Activated CD4-positive, alpha-beta memory T cell treated with anti-CD3 and anti-CD28 coated beads for 36 hours (primary cell): ENCODE measurements at regions not wholly inside any gene's neighbourhood (a gene's known extent, or its start where the extent isn't known, plus 50 kb on each side); places are given as distances from the start of the nearest gene placed in this dataset.
"Not testable (repeated sequence)": the region's sequence is repeated elsewhere in the genome, so short reads cannot be mapped to it uniquely, and the experiment has no call there.

Source experiments
- CTCF ChIA-PET: fragments of 350-600 bp; sonication (Branson Sonifier 250); formaldehyde crosslinking; loops from one replicate; lab custom pipeline; 2021; ENCODE audit warnings: antibody characterized with exemption, inconsistent platforms; lab: Charles Lee
- POLR2A ChIA-PET: fragments of 350-600 bp; sonication (Branson Sonifier 250); formaldehyde crosslinking; loops from one replicate; lab custom pipeline; 2021; ENCODE audit warnings: antibody characterized with exemption; lab: Charles Lee
- DNase-seq: peaks from one replicate; pipeline ENCODE4 v3.0.0-alpha.2; 2020
- H3K27ac Mint-ChIP-seq: one replicate; pipeline ENCODE4 v1.8.0; 2021; ENCODE audit warnings: mixed read lengths
- H3K27me3 Mint-ChIP-seq: one replicate; pipeline ENCODE4 v1.8.0; 2021; ENCODE audit warnings: mixed read lengths
- H3K36me3 Mint-ChIP-seq: one replicate; pipeline ENCODE4 v1.8.0; 2021; ENCODE audit warnings: mixed read lengths
- H3K4me1 Mint-ChIP-seq: one replicate; pipeline ENCODE4 v1.8.0; 2021; ENCODE audit warnings: low read depth, mixed read lengths
- H3K4me3 Mint-ChIP-seq: one replicate; pipeline ENCODE4 v1.8.0; 2021; ENCODE audit warnings: mild to moderate bottlenecking, mixed read lengths
- H3K9me3 Mint-ChIP-seq: one replicate; pipeline ENCODE4 v1.8.0; 2021; ENCODE audit warnings: mixed read lengths
- intact Hi-C: fragments of 100-400 bp; cut with micrococcal nuclease; formaldehyde crosslinking; loops from one replicate; pipeline ENCODE4 v1.15.1; 2023

GRCh38 chr6:25138934-25139415, 140.2 kb upstream of the CARMIL1 start:
- Mint-ChIP-seq H3K27ac (peak overlapping the region; percentile 99), H3K9me3 (peaks cover 3% of the 10 kb centered on the region), H3K4me3 (peak overlapping the region; percentile 89), H3K36me3 (peaks cover 38% of the 10 kb centered on the region), H3K27me3 (no peaks in the 10 kb centered on the region), H3K4me1 (peaks cover 36% of the 10 kb centered on the region)
- POLR2A ChIA-PET: interaction anchor here (0.5 to 2.2 kb wide), 15 partner anchors 8 to 882 kb away, joined by 3 to 18 read pairs (median 4); partner anchors contain the start of genes ACOT13 and TDP2
- no peak for DNase-seq
- intact Hi-C loops: loop anchor here (1.0 to 5.0 kb wide), 14 partner anchors 8 to 882 kb away; partner anchors contain the start of genes RIPOR2 and TRIM38
- CTCF ChIA-PET: interaction anchor here (0.8 to 1.5 kb wide), 8 partner anchors 11 to 140 kb away, joined by 3 to 6 read pairs (median 4); no protein-coding TSS in a partner anchor

GRCh38 chr6:25139608-25140007, 139.6 kb upstream of the CARMIL1 start:
- intact Hi-C loops: loop anchor here (2.0 to 5.0 kb wide), 5 partner anchors 97 to 838 kb away; partner anchors contain the start of genes RIPOR2 and TRIM38
- not testable (repeated sequence) for H3K4me3 Mint-ChIP-seq, H3K9me3 Mint-ChIP-seq, H3K27me3 Mint-ChIP-seq, DNase-seq
- POLR2A ChIA-PET: interaction anchor here (1.4 kb wide), 1 partner anchor 473 kb away, joined by 3 read pairs; the partner anchor contains the start of genes ACOT13 and TDP2
- H3K36me3 Mint-ChIP-seq: peaks cover 32% of the 10 kb centered on the region
- H3K27ac Mint-ChIP-seq: peak overlapping the region; percentile 99
- CTCF ChIA-PET: interaction anchor here (1.1 to 1.4 kb wide), 3 partner anchors 38 to 84 kb away, joined by 3 to 5 read pairs (median 4); no protein-coding TSS in a partner anchor
- peaks cover 31% of the 10 kb centered on the region for H3K4me1 Mint-ChIP-seq

GRCh38 chr6:25142506-25142905, 136.7 kb upstream of the CARMIL1 start:
- H3K27ac Mint-ChIP-seq: no peak overlapping the region

GRCh38 chr6:25144919-25145318, 134.3 kb upstream of the CARMIL1 start:
- H3K4me1 Mint-ChIP-seq: peaks cover 20% of the 10 kb centered on the region
- H3K4me3 Mint-ChIP-seq: no peak overlapping the region
- POLR2A ChIA-PET: no interaction called here
- no peak overlapping the region for H3K27ac Mint-ChIP-seq
- intact Hi-C loops: no loop called here
- no peaks in the 10 kb centered on the region for H3K36me3 Mint-ChIP-seq
- H3K9me3 Mint-ChIP-seq: peaks cover 6% of the 10 kb centered on the region
- CTCF ChIA-PET: no interaction called here
- H3K27me3 Mint-ChIP-seq: no peaks in the 10 kb centered on the region
- DNase-seq: no peak

More at GRCh38 chr6:25142506-25142905, 136.7 kb upstream of the CARMIL1 start:
- H3K4me3 Mint-ChIP-seq: no peak overlapping the region
- H3K4me1 Mint-ChIP-seq: peaks cover 28% of the 10 kb centered on the region
- H3K9me3 Mint-ChIP-seq: no peaks in the 10 kb centered on the region
- H3K27me3 Mint-ChIP-seq: no peaks in the 10 kb centered on the region
- no peak for DNase-seq
- CTCF ChIA-PET: no interaction called here
- POLR2A ChIA-PET: interaction anchor here (0.9 kb wide), 1 partner anchor 64 kb away, joined by 3 read pairs; no protein-coding TSS in a partner anchor
- H3K36me3 Mint-ChIP-seq: peaks cover 4% of the 10 kb centered on the region
- intact Hi-C loops: no loop called here

GRCh38 chr6:25147223-25147622, 132.0 kb upstream of the CARMIL1 start:
- H3K27me3 Mint-ChIP-seq: no peaks in the 10 kb centered on the region
- H3K4me3 Mint-ChIP-seq: no peak overlapping the region
- POLR2A ChIA-PET: interaction anchor here (1.3 kb wide), 1 partner anchor 9 kb away, joined by 12 read pairs; no protein-coding TSS in a partner anchor
- peaks cover 19% of the 10 kb centered on the region for H3K4me1 Mint-ChIP-seq
- no peaks in the 10 kb centered on the region for H3K36me3 Mint-ChIP-seq
- CTCF ChIA-PET: interaction anchor here (1.0 to 1.5 kb wide), 2 partner anchors 19 to 26 kb away, joined by 3 to 4 read pairs; no protein-coding TSS in a partner anchor
- no peak overlapping the region for H3K27ac Mint-ChIP-seq
- peaks cover 6% of the 10 kb centered on the region for H3K9me3 Mint-ChIP-seq
- intact Hi-C loops: loop anchor here (1.0 kb wide), 1 partner anchor 9 kb away; no protein-coding TSS in a partner anchor
- DNase-seq: no peak

GRCh38 chr6:25150031-25150430, 129.1 kb upstream of the CARMIL1 start:
- Mint-ChIP-seq H3K4me1 (peaks cover 13% of the 10 kb centered on the region), H3K27me3 (no peaks in the 10 kb centered on the region), H3K27ac (no peak overlapping the region), H3K9me3 (peaks cover 6% of the 10 kb centered on the region), H3K4me3 (no peak overlapping the region), H3K36me3 (no peaks in the 10 kb centered on the region)
- ChIA-PET CTCF (interaction anchor here (0.9 kb wide), 1 partner anchor 11 kb away, joined by 3 read pairs; no protein-coding TSS in a partner anchor), POLR2A (interaction anchor here (0.7 kb wide), 1 partner anchor 12 kb away, joined by 3 read pairs; no protein-coding TSS in a partner anchor)
- no peak for DNase-seq
- intact Hi-C loops: no loop called here

- H3K9me3 Mint-ChIP-seq: peaks cover 6% of the 10 kb centered on the region
- no peak for DNase-seq
- no peak overlapping the region for H3K27ac Mint-ChIP-seq
- H3K36me3 Mint-ChIP-seq: no peaks in the 10 kb centered on the region
- H3K4me3 Mint-ChIP-seq: no peak overlapping the region
- peaks cover 13% of the 10 kb centered on the region for H3K4me1 Mint-ChIP-seq
- no peaks in the 10 kb centered on the region for H3K27me3 Mint-ChIP-seq
- POLR2A ChIA-PET: no interaction called here
- CTCF ChIA-PET: interaction anchor here (0.7 to 0.9 kb wide), 2 partner anchors 12 kb away, joined by 3 to 5 read pairs; no protein-coding TSS in a partner anchor
- intact Hi-C loops: no loop called here
Measured at GRCh38 chr6:25150863-25151262, 128.3 kb upstream of the CARMIL1 start.

GRCh38 chr6:25153079-25153478, 126.1 kb upstream of the CARMIL1 start:
- no peaks in the 10 kb centered on the region for H3K4me1 Mint-ChIP-seq
- no peaks in the 10 kb centered on the region for H3K27me3 Mint-ChIP-seq
- ChIA-PET POLR2A (no interaction called here), CTCF (no interaction called here)
- peaks cover 5% of the 10 kb centered on the region for H3K36me3 Mint-ChIP-seq
- no peak for DNase-seq
- no peak overlapping the region for H3K4me3 Mint-ChIP-seq
- intact Hi-C loops: no loop called here
- no peak overlapping the region for H3K27ac Mint-ChIP-seq
- peaks cover 13% of the 10 kb centered on the region for H3K9me3 Mint-ChIP-seq

GRCh38 chr6:25154034-25154596, 125.1 kb upstream of the CARMIL1 start:
- ChIA-PET CTCF (no interaction called here), POLR2A (no interaction called here)
- H3K36me3 Mint-ChIP-seq: peaks cover 8% of the 10 kb centered on the region
- H3K27ac Mint-ChIP-seq: no peak overlapping the region
- intact Hi-C loops: no loop called here
- no peaks in the 10 kb centered on the region for H3K4me1 Mint-ChIP-seq
- no peak overlapping the region for H3K4me3 Mint-ChIP-seq
- no peaks in the 10 kb centered on the region for H3K27me3 Mint-ChIP-seq
- H3K9me3 Mint-ChIP-seq: peaks cover 11% of the 10 kb centered on the region
- DNase-seq: no peak

GRCh38 chr6:25155211-25155610, 124.0 kb upstream of the CARMIL1 start:
- no peaks in the 10 kb centered on the region for H3K4me1 Mint-ChIP-seq
- ChIA-PET CTCF (no interaction called here), POLR2A (no interaction called here)
- intact Hi-C loops: no loop called here
- DNase-seq: no peak
- H3K4me3 Mint-ChIP-seq: no peak overlapping the region
- H3K36me3 Mint-ChIP-seq: peaks cover 13% of the 10 kb centered on the region
- H3K9me3 Mint-ChIP-seq: peaks cover 20% of the 10 kb centered on the region
- no peak overlapping the region for H3K27ac Mint-ChIP-seq
- no peaks in the 10 kb centered on the region for H3K27me3 Mint-ChIP-seq

- no peaks in the 10 kb centered on the region for H3K4me1 Mint-ChIP-seq
- H3K27me3 Mint-ChIP-seq: no peaks in the 10 kb centered on the region
- H3K36me3 Mint-ChIP-seq: peaks cover 13% of the 10 kb centered on the region
- H3K27ac Mint-ChIP-seq: no peak overlapping the region
- no peak overlapping the region for H3K4me3 Mint-ChIP-seq
- peaks cover 21% of the 10 kb centered on the region for H3K9me3 Mint-ChIP-seq
- intact Hi-C loops: no loop called here
- DNase-seq: no peak
- CTCF ChIA-PET: interaction anchor here (0.6 kb wide), 1 partner anchor 316 kb away, joined by 3 read pairs; no protein-coding TSS in a partner anchor
- POLR2A ChIA-PET: no interaction called here
Measured at GRCh38 chr6:25156123-25156522, 123.1 kb upstream of the CARMIL1 start.

GRCh38 chr6:25157183-25157582, 122.0 kb upstream of the CARMIL1 start:
- Mint-ChIP-seq H3K4me1 (no peaks in the 10 kb centered on the region), H3K27ac (no peak overlapping the region), H3K36me3 (peaks cover 13% of the 10 kb centered on the region), H3K4me3 (no peak overlapping the region), H3K27me3 (no peaks in the 10 kb centered on the region), H3K9me3 (peaks cover 21% of the 10 kb centered on the region)
- ChIA-PET CTCF (no interaction called here), POLR2A (no interaction called here)
- DNase-seq: no peak
- intact Hi-C loops: no loop called here
